Spleen (tissue), 11 donors: ENCODE measurements at regions not wholly inside any gene's neighbourhood (a gene's known extent, or its start where the extent isn't known, plus 50 kb on each side); places are given as distances from the start of the nearest gene placed in this dataset.

Source experiments
- DNase-seq: peaks from one replicate; pipeline ENCODE4 v3.0.0-alpha.2; 2020
- H3K27ac ChIP-seq, 8 donors: fragments of 200-600 bp; sonication (generic) in 7 of 8; 1 replicate in 4 of 8; 2 replicates in 4 of 8; pipeline versions ENCODE4 v1.5.0 to v1.8.0; 2016 to 2021; ENCODE audit warnings: inconsistent platforms in 4 of 8, mild to moderate bottlenecking in 4 of 8, moderate library complexity in 1 of 8
- H3K27me3 ChIP-seq, 7 donors: fragments of 200-600 bp; sonication (generic) in 6 of 7; replicated peaks in 1 of 7; 1 replicate in 4 of 7; 2 replicates in 3 of 7; pipeline versions ENCODE4 v1.5.0 to v1.8.0; 2016 to 2021; ENCODE audit warnings: inconsistent platforms in 3 of 7, mild to moderate bottlenecking in 1 of 7
- H3K36me3 ChIP-seq, 6 donors: fragments of 200-600 bp; sonication (generic) in 5 of 6; 1 replicate in 4 of 6; 2 replicates in 2 of 6; pipeline versions ENCODE4 v1.5.0 to v1.8.0; 2016 to 2021; ENCODE audit warnings: inconsistent platforms in 2 of 6
- H3K4me1 ChIP-seq, 6 donors: fragments of 200-600 bp; sonication (generic) in 5 of 6; 1 replicate in 3 of 6; 2 replicates in 3 of 6; pipeline versions ENCODE4 v1.5.0 to v1.8.0; 2016 to 2021; ENCODE audit warnings: inconsistent platforms in 3 of 6
- H3K4me3 ChIP-seq, 8 donors: fragments of 200-600 bp; sonication (generic) in 7 of 8; 1 replicate in 4 of 8; 2 replicates in 4 of 8; pipeline versions ENCODE4 v1.5.0 to v1.8.0; 2016 to 2021; ENCODE audit warnings: inconsistent platforms in 4 of 8, mild to moderate bottlenecking in 4 of 8, moderate library complexity in 2 of 8
- H3K9me3 ChIP-seq, 8 donors: fragments of 200-600 bp; sonication (generic) in 7 of 8; 1 replicate in 4 of 8; 2 replicates in 4 of 8; pipeline versions ENCODE4 v1.5.0 to v1.8.0; 2016 to 2021; ENCODE audit warnings: inconsistent platforms in 4 of 8
- CTCF ChIP-seq, 11 experiments: fragments of 200-600 bp in 7 of 11; fragments of 450-650 bp in 4 of 11; sonication (generic) in 4 of 11; IDR thresholded peaks in 8 of 11; conservative IDR thresholded peaks in 3 of 11; 1 replicate in 7 of 11; 2 replicates in 4 of 11; pipeline versions ENCODE4 v1.4.0 to v1.8.0; 2016 to 2021; ENCODE audit warnings: antibody characterized with exemption in 11 of 11, inconsistent platforms in 4 of 11, mild to moderate bottlenecking in 1 of 11
- POLR2A ChIP-seq, 3 donors: fragments of 450-650 bp; IDR thresholded peaks; one replicate each; pipeline ENCODE4 v1.5.1; 2017; ENCODE audit warnings: antibody characterized with exemption in 3 of 3, mild to moderate bottlenecking in 1 of 3
- POLR2AphosphoS5 ChIP-seq, 3 donors: sonication (generic); formaldehyde crosslinking; IDR thresholded peaks; one replicate each; pipeline ENCODE4 v1.5.1; 2017; ENCODE audit warnings: antibody characterized with exemption in 3 of 3
- WGBS, 5 donors: extraction: QIAGEN DNeasy Blood & Tissue Kit in 3 of 5; methylation state at CpG; one replicate each; pipeline versions ENCODE4 v1.1.5 to v1.1.7; 2013 to 2018; 5-methylcytosine and 5-hydroxymethylcytosine counted together
- intact Hi-C: fragments of 100-400 bp; cut with DNase I; formaldehyde crosslinking; loops from one replicate; pipeline ENCODE4 v1.15.0; 2023; ENCODE audit warnings: low total_unique reads
- donor health status: healthy with polysubstance abuse.
- donor health status: DM: no; HTN: no; CAD: no; lungs with moderate emphysema.
- donor health status: DM: no; HTN: no; CAD: no.
- donor health status: Bipolar disorder and iron deficiency.
- donor health status: healthy.
- donor health status: DM: no; HTN: no; CAD: no.
- donor health status: DM: yes; HTN: yes; CAD: no.

- no peak for DNase-seq
Observed at GRCh38 chr3:194941956-194942511, 256.4 kb downstream of the FAM43A start.

GRCh38 chr3:194944526-194944925 lies 258.8 kb downstream of the FAM43A start:
- Histone ChIP-seq H3K27ac (no peak overlapping the region), H3K36me3 (no peaks in the 10 kb centered on the region), H3K4me1 (peaks cover 0 to 35% (median 20%) of the 10 kb centered on the region in 6 donors), H3K9me3 (peaks cover 0 to 10% (median 7%) of the 10 kb centered on the region in 8 donors), H3K4me3 (no peak overlapping the region), H3K27me3 (no peaks in the 10 kb centered on the region)
- TF ChIP-seq POLR2AphosphoS5 (IDR thresholded peaks at IDR 0.05) (no peak), CTCF (IDR thresholded peaks at IDR 0.05 in 8 of 11, conservative IDR thresholded peaks at IDR 0.05 in 3 of 11) (no peak), POLR2A (IDR thresholded peaks at IDR 0.05) (no peak)
- intact Hi-C loops = no loop called here
- DNase-seq = no peak
- WGBS, 5 donors = 84 to 99% (median 97%) methylated on average over 11 of the region's 11 CpGs

More at GRCh38 chr3:194941956-194942511, 256.4 kb downstream of the FAM43A start:
- H3K27ac ChIP-seq = peak overlapping the region in 3 of 8 donors; percentile 38 to 63 (median 46)
- no peaks in the 10 kb centered on the region for H3K27me3 ChIP-seq
- H3K36me3 ChIP-seq = no peaks in the 10 kb centered on the region
- H3K4me1 ChIP-seq = peaks cover 0 to 49% (median 27%) of the 10 kb centered on the region in 6 donors
- TF ChIP-seq POLR2AphosphoS5 (IDR thresholded peaks at IDR 0.05) = no peak
- no peak for TF ChIP-seq CTCF (IDR thresholded peaks at IDR 0.05 in 8 of 11, conservative IDR thresholded peaks at IDR 0.05 in 3 of 11)
- TF ChIP-seq POLR2A (IDR thresholded peaks at IDR 0.05) = no peak
- H3K9me3 ChIP-seq = no peaks in the 10 kb centered on the region
- 68 to 83% (median 76%) methylated on average over 9 of the region's 9 CpGs for WGBS, 5 donors
- H3K4me3 ChIP-seq = no peak overlapping the region
- intact Hi-C loops = no loop called here

GRCh38 chr3:194945508-194945907 lies 259.8 kb downstream of the FAM43A start:
- peaks cover 0 to 27% (median 20%) of the 10 kb centered on the region in 6 donors for H3K4me1 ChIP-seq
- peaks cover 0 to 10% (median 7%) of the 10 kb centered on the region in 8 donors for H3K9me3 ChIP-seq
- H3K36me3 ChIP-seq = no peaks in the 10 kb centered on the region
- WGBS, 5 donors = 80 to 85% (median 80%) methylated on average over 13 of the region's 13 CpGs
- DNase-seq = no peak
- intact Hi-C loops = no loop called here
- no peak for TF ChIP-seq POLR2AphosphoS5 (IDR thresholded peaks at IDR 0.05)
- no peak for TF ChIP-seq CTCF (IDR thresholded peaks at IDR 0.05 in 8 of 11, conservative IDR thresholded peaks at IDR 0.05 in 3 of 11)
- TF ChIP-seq POLR2A (IDR thresholded peaks at IDR 0.05) = no peak
- no peaks in the 10 kb centered on the region for H3K27me3 ChIP-seq
- H3K27ac ChIP-seq = peak overlapping the region in 1 of 8 donors; percentile 14
- H3K4me3 ChIP-seq = no peak overlapping the region

GRCh38 chr3:194946091-194946490 lies 260.4 kb downstream of the FAM43A start:
- no peaks in the 10 kb centered on the region for H3K36me3 ChIP-seq
- 72 to 84% (median 79%) methylated on average over 9 of the region's 9 CpGs for WGBS, 5 donors
- H3K27ac ChIP-seq = peak overlapping the region in 1 of 8 donors; percentile 14
- peak in 1 of 3 donors; percentile 32 for TF ChIP-seq POLR2AphosphoS5 (IDR thresholded peaks at IDR 0.05)
- no peak for TF ChIP-seq POLR2A (IDR thresholded peaks at IDR 0.05)
- peaks cover 0 to 10% (median 7%) of the 10 kb centered on the region in 8 donors for H3K9me3 ChIP-seq
- intact Hi-C loops = no loop called here
- no peak for DNase-seq
- H3K27me3 ChIP-seq = no peaks in the 10 kb centered on the region
- peaks cover 0 to 27% (median 21%) of the 10 kb centered on the region in 6 donors for H3K4me1 ChIP-seq
- H3K4me3 ChIP-seq = no peak overlapping the region
